GM23338 (cell line): ENCODE measurements at regions not wholly inside any gene's neighbourhood (a gene's known extent, or its start where the extent isn't known, plus 50 kb on each side); places are given as distances from the start of the nearest gene placed in this dataset.

Experiments
- ATAC-seq: fragments of 200-7000 bp; cut with Tn5 transposase; 3 replicates; pipeline ENCODE4 v1.9.1; 2020
- DNase-seq: peaks from one replicate; pipeline ENCODE4 v3.0.0-alpha.2; 2015; ENCODE audit warnings: low spot score
- H2AFZ ChIP-seq: fragments of 200-600 bp; sonication (generic); 2 replicates; pipeline ENCODE4 v1.8.0; 2016; ENCODE audit warnings: antibody characterized with exemption, mild to moderate bottlenecking, moderate library complexity
- H3F3A ChIP-seq: fragments of 200-600 bp; sonication (generic); replicated peaks from 2 replicates; pipeline ENCODE4 v1.8.0; 2017; ENCODE audit warnings: antibody characterized with exemption, mixed run types, low read depth
- H3K27ac ChIP-seq: fragments of 200-600 bp; sonication (generic); 2 replicates; pipeline ENCODE4 v1.6.1; 2016; ENCODE audit warnings: low read depth
- H3K27me3 ChIP-seq: fragments of 200-600 bp; sonication (generic); 2 replicates; pipeline ENCODE4 v1.8.0; 2016; ENCODE audit warnings: mild to moderate bottlenecking, mixed run types, moderate library complexity; ENCODE audit not compliant: insufficient read depth
- H3K36me3 ChIP-seq: fragments of 200-600 bp; sonication (generic); 2 replicates; pipeline ENCODE4 v1.8.0; 2016; ENCODE audit warnings: mild to moderate bottlenecking; ENCODE audit not compliant: insufficient read depth
- H3K4me1 ChIP-seq: fragments of 200-600 bp; sonication (generic); 2 replicates; pipeline ENCODE4 v1.8.0; 2016; ENCODE audit warnings: mild to moderate bottlenecking, moderate library complexity; ENCODE audit not compliant: insufficient read depth
- H3K4me2 ChIP-seq: fragments of 200-600 bp; sonication (generic); 2 replicates; pipeline ENCODE4 v1.7.1; 2017; ENCODE audit warnings: mixed run types
- H3K4me3 ChIP-seq: fragments of 200-600 bp; sonication (generic); 2 replicates; pipeline ENCODE4 v1.6.1; 2016; ENCODE audit warnings: mixed run types
- H3K79me2 ChIP-seq: fragments of 200-600 bp; sonication (generic); replicated peaks from 2 replicates; pipeline ENCODE4 v1.8.0; 2017; ENCODE audit warnings: mild to moderate bottlenecking; ENCODE audit not compliant: insufficient read depth
- H3K9me2 ChIP-seq: fragments of 200-600 bp; sonication (generic); 2 replicates; pipeline ENCODE4 v1.8.0; 2017; ENCODE audit not compliant: insufficient read depth
- H4K20me1 ChIP-seq: fragments of 200-600 bp; sonication (generic); replicated peaks from 2 replicates; pipeline ENCODE4 v1.8.0; 2017; ENCODE audit warnings: mild to moderate bottlenecking; ENCODE audit not compliant: insufficient read depth
- H3K27ac Mint-ChIP-seq: 2 replicates; pipeline ENCODE4 v1.8.0; 2020; ENCODE audit warnings: inconsistent platforms, mild to moderate bottlenecking, moderate library complexity, mixed read lengths
- H3K27me3 Mint-ChIP-seq: 3 replicates; pipeline ENCODE4 v1.8.0; 2022; ENCODE audit warnings: low read depth, mild to moderate bottlenecking, moderate library complexity, mixed read lengths, inconsistent platforms; ENCODE audit not compliant: insufficient read depth, poor library complexity
- H3K36me3 Mint-ChIP-seq: 3 replicates; pipeline ENCODE4 v1.8.0; 2021; ENCODE audit warnings: low read depth, mild to moderate bottlenecking, inconsistent platforms, moderate library complexity, mixed read lengths
- H3K4me1 Mint-ChIP-seq: 3 replicates; pipeline ENCODE4 v1.8.0; 2020; ENCODE audit warnings: mild to moderate bottlenecking, inconsistent platforms, mixed read lengths
- H3K4me3 Mint-ChIP-seq: 3 replicates; pipeline ENCODE4 v1.8.0; 2021; ENCODE audit warnings: moderate library complexity, mild to moderate bottlenecking, inconsistent platforms, mixed read lengths
- H3K9me3 Mint-ChIP-seq: 3 replicates; pipeline ENCODE4 v1.8.0; 2020; ENCODE audit warnings: moderate library complexity, mild to moderate bottlenecking, inconsistent platforms, mixed read lengths
- CTCF ChIP-seq, 2 experiments: fragments of 200-600 bp in 1 of 2; sonication (generic) in 1 of 2; conservative IDR thresholded peaks; 2 replicates each; pipeline versions ENCODE4 v1.5.1 to v1.6.1; 2016 to 2017; ENCODE audit warnings: antibody characterized with exemption in 2 of 2, low read depth in 2 of 2, mild to moderate bottlenecking in 2 of 2, moderate library complexity in 1 of 2
- EZH2 ChIP-seq: fragments of 200-600 bp; sonication (generic); IDR thresholded peaks from one replicate; pipeline ENCODE4 v1.8.0; 2017; ENCODE audit warnings: antibody characterized with exemption, mild to moderate bottlenecking, low read depth; ENCODE audit not compliant: unreplicated experiment
- JUNB ChIP-seq: IDR thresholded peaks from one replicate; pipeline ENCODE4 v1.6.1; 2016; ENCODE audit warnings: antibody characterized with exemption; ENCODE audit not compliant: unreplicated experiment
- NANOG ChIP-seq: IDR thresholded peaks from 2 replicates; pipeline ENCODE4 v1.6.1; 2016; ENCODE audit warnings: antibody characterized with exemption, borderline replicate concordance
- POLR2AphosphoS5 ChIP-seq: IDR thresholded peaks from 2 replicates; pipeline ENCODE4 v1.6.1; 2016; ENCODE audit warnings: antibody characterized with exemption, low read depth
- REST ChIP-seq: IDR thresholded peaks from one replicate; pipeline ENCODE4 v1.6.1; 2018; ENCODE audit warnings: antibody characterized with exemption; ENCODE audit not compliant: unreplicated experiment
- ZNF331 ChIP-seq: fragments of 250-450 bp; sonication (Bioruptor Pico); IDR thresholded peaks from 2 replicates; pipeline ENCODE4 v1.5.0; 2020; ENCODE audit warnings: low read depth, mild to moderate bottlenecking, moderate library complexity
- TF ChIP-seq, protein P1 (sequence below): IDR thresholded peaks from 2 replicates; pipeline ENCODE4 v1.6.1; 2016; ENCODE audit warnings: antibody characterized with exemption

DNA sequence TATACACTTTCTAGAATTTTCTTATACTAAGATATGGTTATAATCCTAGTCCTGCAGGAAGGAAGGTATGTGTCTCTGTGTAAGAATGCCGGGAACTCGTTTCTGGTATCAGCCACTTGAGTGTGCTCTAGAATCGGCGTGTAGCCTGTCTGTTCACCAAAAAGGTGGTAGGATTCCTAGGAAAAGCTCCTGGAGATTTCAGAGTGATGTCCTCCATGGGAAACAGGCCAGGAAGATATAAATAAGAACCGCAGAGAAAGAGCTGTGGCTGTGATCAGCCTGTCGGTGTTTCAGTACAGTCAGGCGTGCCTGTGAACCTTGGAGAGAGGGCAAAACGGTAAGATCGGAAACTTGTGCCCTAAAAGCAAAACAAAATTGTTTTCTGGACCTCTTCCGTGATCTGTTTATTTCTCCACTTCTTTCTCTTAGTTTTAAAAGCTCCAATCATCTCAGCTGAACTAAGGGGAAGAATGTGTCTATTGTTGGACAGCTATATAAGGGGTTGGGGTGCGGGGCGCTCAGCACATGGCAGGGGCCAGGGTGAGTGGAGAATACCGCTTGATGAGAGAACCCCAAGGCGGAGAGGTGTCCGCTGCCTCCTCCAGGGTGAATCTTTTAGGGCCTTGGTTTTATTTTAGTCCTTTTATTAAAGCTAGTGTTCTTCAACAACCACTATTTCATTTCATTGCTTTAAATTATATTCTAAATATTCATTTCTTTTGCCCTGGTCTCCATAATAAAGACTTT, 303.8 kb upstream of the TENM3 start:
- H3K36me3 ChIP-seq, result no peaks in the 10 kb centered on the region
- H3K79me2 ChIP-seq, result no peaks in the 10 kb centered on the region
- Mint-ChIP-seq H3K27me3 (peaks cover 3% of the 10 kb centered on the region), H3K4me1 (peaks cover 21% of the 10 kb centered on the region), H3K36me3 (no peaks in the 10 kb centered on the region), H3K4me3 (no peak overlapping the region), H3K9me3 (no peaks in the 10 kb centered on the region), H3K27ac (peak overlapping the region; percentile 60; the same call in 1 of the 2 replicates)
- H2AFZ ChIP-seq, result peak overlapping the region; percentile 97
- H4K20me1 ChIP-seq, result no peaks in the 10 kb centered on the region
- TF ChIP-seq ZNF331 (no peak), CTCF (conservative IDR thresholded peaks at IDR 0.05; ENCODE audit: low read depth in 2 of 2) (peak; percentile 45 to 72), NANOG (no peak)
- H3K4me1 ChIP-seq, result peaks cover 9% of the 10 kb centered on the region
- no peaks in the 10 kb centered on the region for H3F3A ChIP-seq
- peak; percentile 59 for DNase-seq
- no peak overlapping the region for H3K4me3 ChIP-seq
- peak; percentile 76 for ATAC-seq
- no peak overlapping the region for H3K4me2 ChIP-seq
- no peaks in the 10 kb centered on the region for H3K27me3 ChIP-seq
- peaks cover 14% of the 10 kb centered on the region; the same call in 1 of the 2 replicates for H3K9me2 ChIP-seq
- peak overlapping the region; percentile 53; the same call in 1 of the 2 replicates for H3K27ac ChIP-seq

GRCh38 chr4:181944527-181944926, 298.7 kb upstream of the TENM3 start:
- no peak overlapping the region for H3K4me2 ChIP-seq
- no peaks in the 10 kb centered on the region for H3K9me2 ChIP-seq
- 0 out of 3 replicates have a peak, but pooled peaks cover 3% of the 10 kb centered on the region for H3K36me3 Mint-ChIP-seq
- no peak overlapping the region for H3K27ac Mint-ChIP-seq
- H3K4me3 ChIP-seq, result no peak overlapping the region
- DNase-seq (no peak), ATAC-seq (no peak)
- H3K9me3 Mint-ChIP-seq, result no peaks in the 10 kb centered on the region
- H3K36me3 ChIP-seq, result no peaks in the 10 kb centered on the region
- no peaks in the 10 kb centered on the region for H4K20me1 ChIP-seq
- H3K27ac ChIP-seq, result no peak overlapping the region
- H2AFZ ChIP-seq, result 0 out of 2 replicates have a peak overlapping the region, but pooled peaks have one; percentile 6
- H3K79me2 ChIP-seq, result no peaks in the 10 kb centered on the region
- H3K4me3 Mint-ChIP-seq, result no peak overlapping the region
- H3K4me1 ChIP-seq, result peaks cover 14% of the 10 kb centered on the region
- H3K4me1 Mint-ChIP-seq, result peaks cover 25% of the 10 kb centered on the region
- no peaks in the 10 kb centered on the region for H3F3A ChIP-seq
- peaks cover 5% of the 10 kb centered on the region for H3K27me3 Mint-ChIP-seq
- no peaks in the 10 kb centered on the region for H3K27me3 ChIP-seq
- TF ChIP-seq POLR2AphosphoS5 (no peak), EZH2 (no peak), REST (no peak), CTCF (conservative IDR thresholded peaks at IDR 0.05; ENCODE audit: low read depth in 2 of 2) (no peak), JUNB (no peak), NANOG (no peak)
- TF ChIP-seq, protein P1, sequence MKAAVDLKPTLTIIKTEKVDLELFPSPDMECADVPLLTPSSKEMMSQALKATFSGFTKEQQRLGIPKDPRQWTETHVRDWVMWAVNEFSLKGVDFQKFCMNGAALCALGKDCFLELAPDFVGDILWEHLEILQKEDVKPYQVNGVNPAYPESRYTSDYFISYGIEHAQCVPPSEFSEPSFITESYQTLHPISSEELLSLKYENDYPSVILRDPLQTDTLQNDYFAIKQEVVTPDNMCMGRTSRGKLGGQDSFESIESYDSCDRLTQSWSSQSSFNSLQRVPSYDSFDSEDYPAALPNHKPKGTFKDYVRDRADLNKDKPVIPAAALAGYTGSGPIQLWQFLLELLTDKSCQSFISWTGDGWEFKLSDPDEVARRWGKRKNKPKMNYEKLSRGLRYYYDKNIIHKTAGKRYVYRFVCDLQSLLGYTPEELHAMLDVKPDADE, result no peak
